Loucy (cell line): ENCODE measurements at regions not wholly inside any gene's neighbourhood (a gene's known extent, or its start where the extent isn't known, plus 50 kb on each side); places are given as distances from the start of the nearest gene placed in this dataset.

Experiments used
- CTCF ChIP-seq: fragments of 200-600 bp; sonication (generic); conservative IDR thresholded peaks from 2 replicates; pipeline ENCODE4 v1.5.1; 2014; ENCODE audit warnings: mild to moderate bottlenecking, antibody characterized with exemption, low read length
- EZH2phosphoT487 ChIP-seq: fragments of 200-600 bp; IDR thresholded peaks from 2 replicates; pipeline ENCODE4 v1.6.1; 2018; ENCODE audit warnings: antibody characterized with exemption, mild to moderate bottlenecking, moderate library complexity, borderline replicate concordance

DNA sequence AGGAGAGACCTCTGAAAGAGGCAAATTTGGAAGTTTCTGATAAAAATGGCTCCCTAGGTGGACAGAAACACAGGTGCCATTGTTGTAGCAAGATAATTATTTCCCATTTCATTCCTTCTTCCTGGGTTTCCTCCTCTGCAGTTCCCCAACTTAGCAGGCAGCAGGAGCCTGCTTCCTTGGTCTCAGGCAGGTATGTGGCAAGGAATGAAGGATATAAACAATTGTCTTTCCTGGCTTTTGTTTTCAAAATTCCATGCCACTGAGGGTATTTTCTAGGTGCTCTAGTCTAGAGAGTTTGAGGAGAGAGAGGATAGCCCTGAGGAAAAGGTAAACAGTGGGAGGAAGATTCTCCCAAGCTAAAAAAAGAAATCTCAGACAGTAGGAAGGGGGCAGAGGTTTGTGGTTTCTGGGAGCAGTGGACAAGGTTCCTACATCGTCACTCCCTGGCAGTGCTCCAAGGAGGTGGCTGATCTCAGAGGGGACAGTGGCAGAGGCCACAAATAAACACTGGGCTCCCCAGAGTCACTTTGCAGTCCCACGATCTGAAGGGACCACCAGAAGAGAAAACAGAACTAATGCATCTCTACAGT lies 82.6 kb upstream of the IGF1 start:
- TF ChIP-seq CTCF (no peak), EZH2phosphoT487 (no peak)
